T47D (cell line): ENCODE measurements at regions not wholly inside any gene's neighbourhood (a gene's known extent, or its start where the extent isn't known, plus 50 kb on each side); places are given as distances from the start of the nearest gene placed in this dataset.
A peak's percentile ranks its signal among the peaks of the same experiment; 100 is the strongest.

Source experiments
- DNase-seq, 2 experiments: peaks; one replicate each; pipeline versions ENCODE4 v3.0.0 to v3.0.0-alpha.2; 2011 to 2012; ENCODE audit warnings: low read depth in 1 of 2, low spot score in 1 of 2
- JUND ChIP-seq: IDR thresholded peaks from 2 replicates; pipeline ENCODE4 v1.6.1; 2012; ENCODE audit warnings: low read depth
- in situ Hi-C: cut with HindIII; loops from 2 replicates; pipeline ENCODE4 v1.10.0; 2016; ENCODE audit warnings: low sequenced_read_pairs, low pct_unique_long_range_greater_than_20kb

DNA sequence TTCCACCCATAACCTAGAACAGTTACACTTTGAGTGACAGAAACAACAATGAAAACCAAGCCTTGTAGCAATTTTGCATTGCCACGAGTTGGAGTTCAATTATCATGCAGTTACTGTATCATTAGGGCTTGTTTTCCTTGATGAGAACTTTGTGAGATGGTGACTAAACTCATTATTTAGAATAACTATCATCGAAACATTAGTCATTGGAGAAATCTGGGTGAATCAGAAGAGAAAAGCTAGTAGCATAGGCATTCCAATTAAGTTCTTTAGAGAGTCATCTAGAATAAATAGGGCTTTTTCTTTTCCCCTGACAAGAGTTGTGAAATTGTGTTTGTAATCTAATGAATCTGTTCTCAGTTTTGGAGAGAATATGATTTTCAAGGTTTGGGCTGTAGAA is 122.8 kb upstream of the DOCK10 start:
- DNase-seq = no peak
- in situ Hi-C loops = no loop called here
- TF ChIP-seq JUND = no peak

DNA sequence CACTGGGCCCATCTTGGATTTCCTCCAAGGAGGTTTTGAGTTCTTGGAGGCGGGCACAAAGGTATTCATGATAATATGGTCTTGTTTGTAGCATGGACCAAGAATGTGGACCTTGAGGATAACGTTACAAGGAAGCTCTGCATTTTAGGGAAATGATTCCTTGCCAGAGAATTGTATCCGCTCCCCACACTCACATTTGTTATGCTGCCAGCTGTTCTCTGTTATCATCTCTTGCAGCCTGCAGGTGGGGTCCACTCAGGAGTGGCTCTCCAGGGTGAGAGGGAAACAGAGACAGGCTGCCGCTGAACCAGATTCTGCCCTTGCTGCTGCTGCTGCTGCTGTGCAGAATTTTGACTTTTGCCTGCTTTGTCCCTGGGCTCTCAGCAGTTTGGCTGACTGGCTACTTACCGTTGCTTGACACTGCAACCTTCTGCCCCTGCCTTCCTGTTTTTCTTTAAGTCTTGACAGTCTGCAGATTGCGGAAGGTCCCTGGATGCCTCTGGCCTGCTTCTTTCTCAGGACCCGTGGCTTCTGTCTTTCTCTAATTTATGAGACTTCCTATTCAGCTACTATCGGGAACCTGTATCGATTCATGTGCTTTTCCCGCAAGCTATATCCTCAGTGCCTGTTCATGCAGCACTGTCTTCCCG is 122.3 kb upstream of the DOCK10 start:
- no peak for TF ChIP-seq JUND
- no peak for DNase-seq

DNA sequence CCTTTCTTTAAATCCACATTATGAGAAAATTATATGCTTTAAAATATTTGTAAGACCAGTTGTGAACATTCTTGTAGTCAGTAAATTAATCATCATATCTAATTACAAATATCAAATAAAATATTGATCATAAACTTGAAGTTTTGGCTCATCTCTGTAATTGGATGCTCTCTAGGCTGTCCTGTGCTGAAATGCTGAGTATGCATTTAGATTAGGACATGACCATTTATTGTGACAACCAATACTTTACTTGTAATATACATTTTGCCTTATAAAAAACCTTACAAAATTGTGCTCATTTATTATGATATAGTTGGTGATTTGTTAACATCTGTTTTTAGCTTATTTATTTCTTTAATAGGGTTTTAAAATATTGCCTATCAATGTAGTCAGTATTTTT is 116.1 kb upstream of the DOCK10 start:
- DNase-seq = no peak
- no peak for TF ChIP-seq JUND
- in situ Hi-C loops = no loop called here

More for the DNA sequence above, 122.3 kb upstream of the DOCK10 start:
- in situ Hi-C loops = no loop called here

DNA sequence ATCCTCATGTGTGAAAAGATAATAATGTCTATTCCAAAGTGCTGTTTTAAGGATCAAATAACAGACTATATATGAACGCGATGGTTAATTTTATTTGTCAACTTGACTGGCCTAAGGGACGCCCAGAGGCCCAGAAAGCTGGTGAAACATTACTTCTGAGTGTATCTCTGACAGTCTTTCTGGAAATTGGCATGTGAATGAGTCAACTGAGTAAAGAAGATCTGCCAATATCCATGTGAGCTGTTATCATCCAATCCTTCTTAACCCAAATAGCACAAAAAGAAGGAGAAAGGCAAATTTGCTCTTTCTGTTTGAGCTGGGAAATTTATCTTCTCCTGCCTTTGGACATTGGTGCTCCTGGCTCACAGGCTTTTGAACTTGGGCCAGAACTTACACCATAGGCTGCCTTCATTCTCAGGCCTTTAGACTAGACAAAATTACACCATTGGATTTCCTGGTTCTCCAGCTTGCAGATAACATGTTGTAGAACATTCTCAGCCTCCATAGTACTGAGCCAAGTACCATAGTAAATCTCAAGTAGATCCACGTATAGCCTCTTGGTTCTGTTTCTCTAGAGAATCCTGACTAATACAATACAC is 114.7 kb upstream of the DOCK10 start:
- in situ Hi-C loops = no loop called here
- no peak for TF ChIP-seq JUND
- DNase-seq = peak in 1 of 2 experiments; percentile 42

DNA sequence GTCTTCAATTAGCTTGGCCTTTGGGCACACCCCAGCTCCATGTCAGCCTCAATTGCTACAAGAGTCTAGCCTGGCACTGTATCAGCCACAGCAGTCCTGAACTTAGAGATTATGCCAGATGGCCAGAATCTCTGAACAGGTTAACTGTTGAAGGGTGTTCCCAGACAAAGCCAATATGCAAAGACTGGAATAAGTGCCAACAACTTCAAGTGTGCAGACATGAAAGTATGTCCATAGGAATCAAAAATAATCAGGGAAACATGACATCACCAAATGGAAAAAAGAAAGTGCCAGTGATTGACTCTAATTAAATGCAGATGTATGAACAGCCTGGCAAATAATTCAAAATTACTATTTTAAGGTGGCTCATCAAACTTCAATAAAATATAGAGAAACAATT is 98.5 kb upstream of the DOCK10 start:
- in situ Hi-C loops = no loop called here
- no peak for TF ChIP-seq JUND
- no peak for DNase-seq

DNA sequence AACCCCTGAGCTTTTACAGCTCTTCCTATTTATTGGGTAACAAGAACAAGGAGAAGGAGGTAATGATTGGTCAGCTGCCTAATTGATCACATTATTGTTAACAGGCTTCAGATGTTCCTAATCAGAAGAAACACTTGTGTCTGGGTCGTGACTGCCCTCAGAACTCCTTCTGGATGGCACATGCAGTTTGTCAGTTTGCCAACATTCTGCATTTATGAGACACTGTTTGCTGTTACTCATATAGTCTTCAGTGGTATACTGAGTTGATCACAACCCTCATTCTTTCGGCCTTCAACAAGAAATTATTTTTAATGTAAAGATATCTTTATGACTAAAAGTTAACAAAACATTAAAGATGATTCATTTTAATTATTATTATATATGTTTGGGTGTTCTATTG is 95.7 kb upstream of the DOCK10 start:
- in situ Hi-C loops = no loop called here
- DNase-seq = peak in 1 of 2 experiments; percentile 6
- no peak for TF ChIP-seq JUND

DNA sequence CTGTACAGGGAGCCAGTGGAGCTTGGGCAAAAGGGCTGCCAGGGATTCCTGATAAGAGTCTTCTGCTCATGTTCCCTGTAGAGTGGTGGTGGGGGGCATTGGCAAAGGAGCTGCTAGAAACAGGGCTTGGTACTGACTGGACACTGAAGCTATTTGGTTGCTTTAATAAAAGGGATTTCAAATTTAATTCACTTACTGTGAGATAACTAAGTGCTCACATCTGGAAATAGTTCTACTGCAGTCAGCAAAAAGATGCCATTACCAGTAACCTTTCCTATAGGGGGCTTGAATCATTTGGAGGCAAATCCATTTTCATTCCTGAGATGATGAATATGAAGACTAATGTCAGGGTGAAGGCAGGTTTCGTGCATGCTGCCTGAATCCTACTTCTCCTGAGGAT is 94.3 kb upstream of the DOCK10 start:
- no peak for TF ChIP-seq JUND
- in situ Hi-C loops = no loop called here

DNA sequence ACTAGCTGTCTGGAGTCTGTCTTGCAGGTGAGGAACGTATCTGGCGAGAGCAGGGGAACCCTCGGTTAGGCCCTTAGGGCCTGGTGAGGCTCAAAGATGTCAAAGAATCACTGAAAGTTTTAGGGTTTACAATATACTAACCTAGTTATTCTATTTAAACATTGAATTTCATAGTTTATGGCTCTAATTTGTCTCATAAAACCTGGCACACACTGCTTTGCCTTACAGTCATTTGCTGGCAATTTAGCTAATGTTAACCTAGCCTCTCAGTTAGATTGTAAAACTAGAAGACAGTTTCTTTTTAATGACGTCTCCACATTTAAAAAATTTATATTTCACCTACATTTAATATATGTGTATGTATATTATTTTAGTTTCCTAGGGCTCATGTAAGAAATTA is 89.6 kb upstream of the DOCK10 start:
- TF ChIP-seq JUND = no peak
- in situ Hi-C loops = no loop called here
- DNase-seq = no peak

More for the DNA sequence above, 94.3 kb upstream of the DOCK10 start:
- DNase-seq = no peak

DNA sequence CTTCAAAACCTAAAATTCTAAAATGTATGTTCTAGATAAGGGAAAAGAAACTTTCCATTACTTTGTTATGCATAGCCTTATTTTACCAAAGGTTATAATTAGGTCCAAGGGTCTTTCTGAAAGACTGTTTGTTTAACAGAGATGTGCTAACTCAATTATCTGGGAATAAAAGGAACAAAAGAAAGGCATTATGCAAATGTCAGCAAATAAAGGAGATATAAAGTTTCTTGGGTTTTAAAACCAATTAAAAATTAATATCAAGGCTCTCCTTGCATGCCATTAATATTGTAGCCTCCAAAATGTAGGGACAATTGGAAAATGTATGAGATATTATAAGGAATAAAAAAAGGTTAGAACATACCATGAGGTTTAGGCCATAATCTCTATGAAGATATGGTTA is 87.8 kb upstream of the DOCK10 start:
- no peak for DNase-seq
- in situ Hi-C loops = no loop called here
- no peak for TF ChIP-seq JUND

DNA sequence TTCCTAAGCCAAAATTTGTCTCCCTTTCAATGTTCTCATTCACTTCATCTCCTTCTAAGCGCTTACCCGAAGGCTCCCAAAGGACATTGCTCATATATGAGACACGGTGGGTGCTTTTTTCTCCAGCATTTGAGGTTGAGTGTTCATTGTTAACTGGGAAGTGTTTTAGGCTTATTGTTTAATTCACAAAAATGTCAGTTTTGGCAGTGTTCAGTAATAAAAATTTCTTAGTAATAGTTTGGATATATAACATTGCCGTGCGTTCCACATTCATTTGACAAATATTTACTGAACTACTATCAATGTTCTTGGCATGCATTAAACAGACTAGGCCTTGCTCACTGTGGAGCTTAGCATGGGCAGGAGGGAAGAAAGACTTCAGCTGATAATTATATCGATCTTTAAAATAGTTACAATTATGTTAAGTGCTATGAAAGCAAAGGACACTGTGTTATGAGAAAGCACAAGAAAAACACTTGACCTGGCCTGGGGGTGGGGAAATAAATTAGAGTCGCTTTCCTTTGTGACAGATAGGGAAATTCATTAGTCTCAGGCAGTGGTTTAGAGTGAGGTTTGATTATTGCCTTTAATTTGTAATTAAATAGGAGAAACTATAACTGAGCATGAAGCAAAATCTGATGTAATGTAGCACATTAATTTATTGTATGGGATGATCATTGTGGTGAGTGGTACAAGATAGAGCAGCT is 82.2 kb upstream of the DOCK10 start:
- in situ Hi-C loops = no loop called here
- TF ChIP-seq JUND = no peak
- DNase-seq = no peak

DNA sequence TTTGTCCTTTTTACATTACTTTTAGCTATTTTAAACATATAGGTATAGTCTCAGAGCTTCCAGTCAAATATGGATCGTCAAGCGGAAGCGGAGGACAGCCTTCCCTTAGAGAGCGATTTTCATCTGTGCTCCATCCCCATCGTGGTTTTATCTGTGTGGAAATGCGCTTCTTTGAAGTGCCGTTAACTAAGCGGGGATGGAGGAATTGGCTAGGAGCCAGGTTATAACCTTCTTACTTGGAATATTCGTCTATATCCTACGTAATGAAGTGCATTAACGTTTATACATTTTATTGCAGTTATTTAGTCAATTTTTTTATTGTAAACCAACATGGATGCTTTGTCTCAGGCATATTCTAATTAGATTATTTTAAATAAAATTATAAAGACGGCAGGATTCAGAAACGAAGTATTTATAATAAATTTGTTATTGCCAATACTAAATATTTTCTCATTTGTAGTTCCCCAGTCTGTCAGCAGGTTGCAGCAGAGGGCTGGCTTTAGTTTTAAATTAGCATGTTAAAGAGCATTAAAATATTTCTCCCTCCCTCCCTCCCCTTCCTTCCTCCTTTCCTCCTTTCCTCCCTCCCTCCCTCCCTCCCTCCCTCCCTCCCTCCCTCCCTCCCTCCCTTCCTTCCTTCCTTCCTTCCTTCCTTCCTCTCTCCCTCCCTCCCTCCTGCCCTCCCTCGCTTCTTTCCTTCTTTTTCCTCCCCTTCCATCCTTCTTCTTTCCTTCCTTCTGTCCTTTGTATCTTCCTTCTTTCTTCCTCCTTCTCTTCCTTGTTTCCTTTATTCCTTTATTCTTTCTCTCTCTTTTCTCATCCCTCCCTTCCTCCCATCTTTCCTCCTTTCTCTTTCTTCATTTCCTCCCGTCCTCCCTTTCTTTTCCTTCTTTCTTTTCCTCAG is 80.6 kb upstream of the DOCK10 start:
- in situ Hi-C loops = no loop called here
- TF ChIP-seq JUND = no peak
- peak in 1 of 2 experiments; percentile 65 for DNase-seq

DNA sequence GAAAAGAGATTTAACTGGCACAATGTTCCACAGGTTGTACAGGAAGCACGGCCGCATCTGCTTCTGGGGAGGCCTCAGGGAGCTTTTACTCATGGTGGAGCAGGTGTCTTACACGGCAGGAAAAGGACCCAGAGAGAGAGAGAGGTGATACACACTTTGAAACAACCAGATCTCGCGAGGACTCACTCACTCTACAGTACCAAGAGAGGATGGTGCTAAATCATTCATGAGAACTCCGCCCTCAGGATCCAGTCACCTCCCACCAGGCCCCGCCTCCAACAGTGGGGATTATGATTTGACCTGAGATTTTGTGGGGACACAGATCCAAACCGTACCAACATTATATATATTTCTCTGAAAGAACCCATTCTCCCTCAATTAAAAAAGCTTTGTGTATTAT is 79.7 kb upstream of the DOCK10 start:
- in situ Hi-C loops = no loop called here
- TF ChIP-seq JUND = no peak
- peak in 1 of 2 experiments; percentile 59 for DNase-seq

DNA sequence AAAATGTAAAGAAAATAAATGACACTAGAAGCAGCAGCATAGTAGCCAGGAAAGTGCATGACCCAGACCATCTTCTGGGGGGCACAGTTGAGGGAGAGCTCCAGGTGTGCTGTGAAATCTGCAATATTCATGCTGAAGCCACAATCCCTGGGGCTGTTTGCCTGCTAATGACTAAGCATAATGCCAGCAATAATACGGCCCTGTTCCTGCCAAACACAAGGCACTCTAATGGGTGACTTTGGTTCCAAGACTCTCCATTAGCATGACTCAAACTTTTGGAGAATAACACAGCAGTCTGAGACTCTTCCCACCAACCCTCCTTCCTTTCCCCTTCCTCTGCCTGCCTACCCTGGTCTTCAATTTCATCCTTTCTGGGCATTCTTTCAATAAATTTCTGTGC is 77.9 kb upstream of the DOCK10 start:
- no peak for TF ChIP-seq JUND
- in situ Hi-C loops = no loop called here

More for the DNA sequence above, 77.9 kb upstream of the DOCK10 start:
- DNase-seq = peak in 1 of 2 experiments; percentile 21
